K562 (cell line): ENCODE measurements at regions not wholly inside any gene's neighbourhood (a gene's known extent, or its start where the extent isn't known, plus 50 kb on each side); places are given as distances from the start of the nearest gene placed in this dataset.

Source experiments
- ATAC-seq: fragments of 200-7000 bp; cut with Tn5 transposase; 3 replicates; pipeline ENCODE4 v1.9.1; 2020; ENCODE audit warnings: moderate library complexity
- BruUV-seq: library from RNA; stranded (reverse); fragments of 400-500 nt; replicated peaks from 2 replicates; lab custom pipeline; 2021; lab: Mats Ljungman, UMichigan
- CTCF ChIA-PET: fragments of 300-600 bp; formaldehyde crosslinking; extraction: SDS; loops from one replicate; lab custom pipeline; 2021; ENCODE audit warnings: low intra/inter-chr PET ratio; lab: Yijun Ruan, JAX
- POLR2A ChIA-PET: fragments of 300-600, 350-650 bp; sonication (Branson Sonifier 250); formaldehyde crosslinking; extraction: SDS; loops from one replicate; lab custom pipeline; 2021; ENCODE audit warnings: antibody characterized with exemption, inconsistent platforms; lab: Yijun Ruan, JAX
- DNase-seq, 4 experiments: peaks; one replicate each; pipeline versions ENCODE4 v3.0.0 to v3.0.0-alpha.2; 2011 to 2018; ENCODE audit warnings: low spot score in 3 of 4, mixed read lengths in 3 of 4; ENCODE audit errors: extremely low read depth in 1 of 4
- FAIRE-seq: peaks from 2 replicates; lab custom pipeline; 2011; peaks lifted over from hg19 to GRCh38; lab: Jason Lieb, UNC
- H2AFZ ChIP-seq: 2 replicates; pipeline ENCODE4 v1.6.0; 2011; ENCODE audit warnings: low read depth, low read length, control low read depth, inconsistent platforms
- H3K27ac ChIP-seq: fragments of 200-600 bp; 3 replicates; pipeline ENCODE4 v1.8.0; 2011; ENCODE audit warnings: low read depth, mild to moderate bottlenecking, control low read depth, inconsistent platforms, low read length, moderate library complexity, mixed read lengths; ENCODE audit errors: extremely low read depth
- H3K27me3 ChIP-seq, 2 experiments: fragments of 300-600 bp in 1 of 2; 2 replicates in 1 of 2; 3 replicates in 1 of 2; pipeline versions ENCODE4 v1.6.0 to v1.8.0; 2011; ENCODE audit warnings: inconsistent platforms in 2 of 2, low read length in 2 of 2, mild to moderate bottlenecking in 1 of 2, mixed read lengths in 1 of 2, moderate library complexity in 1 of 2; ENCODE audit not compliant: control insufficient read depth in 2 of 2, insufficient read depth in 2 of 2
- H3K36me3 ChIP-seq: fragments of 300-600 bp; 3 replicates; pipeline ENCODE4 v1.8.0; 2011; ENCODE audit warnings: mild to moderate bottlenecking, low read length, inconsistent platforms; ENCODE audit not compliant: control insufficient read depth, insufficient read depth
- H3K4me1 ChIP-seq, 2 experiments: fragments of 200-600 bp in 1 of 2; replicated peaks in 1 of 2; 2 replicates in 1 of 2; 3 replicates in 1 of 2; pipeline versions ENCODE4 v1.5.1 to v1.8.0; 2011; ENCODE audit warnings: inconsistent platforms in 2 of 2, low read length in 2 of 2, mild to moderate bottlenecking in 1 of 2, mixed read lengths in 1 of 2, moderate library complexity in 1 of 2; ENCODE audit not compliant: control insufficient read depth in 2 of 2, insufficient read depth in 2 of 2
- H3K4me2 ChIP-seq: 2 replicates; pipeline ENCODE4 v1.6.1; 2011; ENCODE audit warnings: low read length, control low read depth, inconsistent platforms, mixed read lengths; ENCODE audit not compliant: insufficient read depth
- H3K4me3 ChIP-seq: fragments of 200-600 bp; sonication (generic), shearing (Covaris generic); 2 replicates; pipeline ENCODE4 v1.5.1; 2016; ENCODE audit warnings: control low read depth, inconsistent platforms
- H3K79me2 ChIP-seq: fragments of 200-600 bp; 3 replicates; pipeline ENCODE4 v1.8.0; 2011; ENCODE audit warnings: low read length, inconsistent platforms; ENCODE audit not compliant: control insufficient read depth, insufficient read depth
- H3K9ac ChIP-seq, 2 experiments: 2 replicates each; pipeline versions ENCODE4 v1.6.0 to v1.6.1; 2011; ENCODE audit warnings: low read depth in 2 of 2, low read length in 2 of 2, control low read depth in 1 of 2, inconsistent platforms in 1 of 2, mild to moderate bottlenecking in 1 of 2, mixed read lengths in 1 of 2; ENCODE audit not compliant: insufficient read depth in 1 of 2
- H3K9me1 ChIP-seq: one replicate; pipeline ENCODE4 v1.6.0; 2011; ENCODE audit warnings: inconsistent platforms, mild to moderate bottlenecking, low read length, moderate library complexity; ENCODE audit not compliant: control insufficient read depth, insufficient read depth
- H3K9me3 ChIP-seq: replicated peaks from 2 replicates; pipeline ENCODE4 v1.5.1; 2011; ENCODE audit warnings: low read depth, low read length, inconsistent platforms; ENCODE audit not compliant: control insufficient read depth, insufficient read depth
- H4K20me1 ChIP-seq: replicated peaks from 2 replicates; pipeline ENCODE4 v1.6.1; 2011; ENCODE audit warnings: low read length, inconsistent platforms, mixed read lengths; ENCODE audit not compliant: control insufficient read depth, insufficient read depth
- ATF1 ChIP-seq, 2 experiments: fragments of 450-650 bp in 1 of 2; IDR thresholded peaks; 2 replicates each; pipeline ENCODE4 v1.6.1; 2016; ENCODE audit warnings: missing compliant biosample characterization in 1 of 2, missing genetic modification characterization in 1 of 2
- CBX8 ChIP-seq: fragments of 200-600 bp; sonication (generic); IDR thresholded peaks from 2 replicates; pipeline ENCODE4 v1.6.1; 2012; ENCODE audit warnings: borderline replicate concordance, mixed run types, low read depth, mild to moderate bottlenecking, moderate library complexity, mixed read lengths, low read length, control low read depth, inconsistent platforms; ENCODE audit not compliant: poor library complexity, severe bottlenecking; ENCODE audit errors: extremely low read depth
- COPS2 ChIP-seq: fragments of 450-650 bp; conservative IDR thresholded peaks from 2 replicates; pipeline ENCODE4 v1.6.1; 2016; ENCODE audit warnings: mild to moderate bottlenecking, moderate library complexity
- EHMT2 ChIP-seq: fragments of 450-650 bp; IDR thresholded peaks from 2 replicates; pipeline ENCODE4 v1.6.1; 2018; ENCODE audit warnings: antibody characterized with exemption
- FOSL1 ChIP-seq: fragments of 200-800 bp; sonication (Bioruptor generic); conservative IDR thresholded peaks from 2 replicates; pipeline ENCODE4 v1.6.1; 2016; ENCODE audit warnings: missing genetic modification characterization, missing compliant biosample characterization
- FOXA3 ChIP-seq, 2 experiments: fragments of 450-650 bp in 1 of 2; sonication (generic) in 1 of 2; formaldehyde crosslinking; IDR thresholded peaks in 1 of 2; conservative IDR thresholded peaks in 1 of 2; 2 replicates each; pipeline versions ENCODE4 v1.4.0 to v1.8.0; 2020 to 2022; ENCODE audit warnings: mild to moderate bottlenecking in 2 of 2, missing genetic modification reagents in 1 of 2
- NELFE ChIP-seq: IDR thresholded peaks from 2 replicates; pipeline ENCODE4 v1.6.1; 2011; ENCODE audit warnings: mild to moderate bottlenecking; ENCODE audit not compliant: insufficient read depth, insufficient read length
- SMAD4 ChIP-seq: fragments of 250-450 bp; sonication (Bioruptor Pico); conservative IDR thresholded peaks from 2 replicates; pipeline ENCODE4 v1.8.0; 2021; ENCODE audit warnings: inconsistent platforms, mild to moderate bottlenecking, moderate library complexity
- U2AF1 ChIP-seq: fragments of 200-400 bp; formaldehyde crosslinking; optimal IDR thresholded peaks from 2 replicates; pipeline ENCODE3; 2017; ENCODE audit warnings: mild to moderate bottlenecking, low read depth, low read length, moderate library complexity
- ZNF224 ChIP-seq: sonication (generic); formaldehyde crosslinking; IDR thresholded peaks from 2 replicates; pipeline ENCODE4 v1.8.0; 2022; ENCODE audit warnings: mild to moderate bottlenecking, missing genetic modification reagents
- WGBS: fragments of 100-300 bp; shearing (Covaris generic); methylation state at CpG from one replicate; pipeline ENCODE4 v1.1.6; 2016; ENCODE audit warnings: low coverage, mixed read lengths; ENCODE audit not compliant: insufficient coverage; ENCODE audit errors: missing lambda C conversion rate; 5-methylcytosine and 5-hydroxymethylcytosine counted together
- in situ Hi-C: fragments of 300-500 bp; cut with MboI; formaldehyde crosslinking; loops from 4 replicates; pipeline ENCODE4 v1.15.0; 2018; ENCODE audit warnings: inconsistent platforms, mixed read lengths
- intact Hi-C: fragments of 100-400 bp; cut with micrococcal nuclease; formaldehyde crosslinking; loops from 2 replicates; pipeline ENCODE4 v1.14.2; 2022
- TF ChIP-seq, protein P1 (sequence below): fragments of 450-650 bp; IDR thresholded peaks from 2 replicates; pipeline ENCODE4 v1.6.1; 2016; ENCODE audit warnings: antibody characterized with exemption
- TF ChIP-seq, protein P2 (sequence below): fragments of 450-650 bp; IDR thresholded peaks from 2 replicates; pipeline ENCODE4 v1.6.1; 2016; ENCODE audit warnings: low read depth, mild to moderate bottlenecking, moderate library complexity
- TF ChIP-seq, protein P3 (sequence below): sonication (generic); formaldehyde crosslinking; IDR thresholded peaks from 2 replicates; pipeline ENCODE4 v1.8.1; 2022; ENCODE audit warnings: missing genetic modification reagents
- TF ChIP-seq, protein P4 (sequence below): fragments of 450-650 bp; formaldehyde crosslinking; IDR thresholded peaks from 2 replicates; pipeline ENCODE4 v1.4.0; 2020; ENCODE audit warnings: mild to moderate bottlenecking, mixed read lengths
- TF ChIP-seq, protein P5 (sequence below): fragments of 450-650 bp; IDR thresholded peaks from 2 replicates; pipeline ENCODE4 v1.6.1; 2016; ENCODE audit warnings: borderline replicate concordance

- intact Hi-C loops = no loop called here
- WGBS = 8% methylated on average over 2 of the region's 2 CpGs
- TF ChIP-seq NELFE (no peak), FOXA3 (CRISPR knock-in tag; conservative IDR thresholded peaks at IDR 0.05 in 1 of 2, IDR thresholded peaks at IDR 0.05 in 1 of 2) (no peak), COPS2 (no peak), SMAD4 (CRISPR knock-in tag) (no peak), EHMT2 (no peak), FOSL1 (no peak), CBX8 (no peak), ATF1 (CRISPR knock-in tag; IDR thresholded peaks at IDR 0.05) (no peak), ATF1 (tag; IDR thresholded peaks at IDR 0.05) (no peak), ZNF224 (CRISPR knock-in tag) (no peak), U2AF1 (no peak)
- TF ChIP-seq, protein P1, sequence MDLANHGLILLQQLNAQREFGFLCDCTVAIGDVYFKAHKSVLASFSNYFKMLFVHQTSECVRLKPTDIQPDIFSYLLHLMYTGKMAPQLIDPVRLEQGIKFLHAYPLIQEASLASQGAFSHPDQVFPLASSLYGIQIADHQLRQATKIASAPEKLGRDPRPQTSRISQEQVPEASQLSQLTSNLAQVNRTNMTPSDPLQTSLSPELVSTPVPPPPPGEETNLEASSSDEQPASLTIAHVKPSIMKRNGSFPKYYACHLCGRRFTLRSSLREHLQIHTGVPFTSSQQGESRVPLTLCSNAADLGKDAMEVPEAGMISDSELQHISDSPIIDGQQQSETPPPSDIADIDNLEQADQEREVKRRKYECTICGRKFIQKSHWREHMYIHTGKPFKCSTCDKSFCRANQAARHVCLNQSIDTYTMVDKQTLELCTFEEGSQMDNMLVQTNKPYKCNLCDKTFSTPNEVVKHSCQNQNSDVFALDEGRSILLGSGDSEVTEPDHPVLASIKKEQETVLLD = no peak
- TF ChIP-seq, protein P2, sequence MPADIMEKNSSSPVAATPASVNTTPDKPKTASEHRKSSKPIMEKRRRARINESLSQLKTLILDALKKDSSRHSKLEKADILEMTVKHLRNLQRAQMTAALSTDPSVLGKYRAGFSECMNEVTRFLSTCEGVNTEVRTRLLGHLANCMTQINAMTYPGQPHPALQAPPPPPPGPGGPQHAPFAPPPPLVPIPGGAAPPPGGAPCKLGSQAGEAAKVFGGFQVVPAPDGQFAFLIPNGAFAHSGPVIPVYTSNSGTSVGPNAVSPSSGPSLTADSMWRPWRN = no peak
- TF ChIP-seq, protein P3, sequence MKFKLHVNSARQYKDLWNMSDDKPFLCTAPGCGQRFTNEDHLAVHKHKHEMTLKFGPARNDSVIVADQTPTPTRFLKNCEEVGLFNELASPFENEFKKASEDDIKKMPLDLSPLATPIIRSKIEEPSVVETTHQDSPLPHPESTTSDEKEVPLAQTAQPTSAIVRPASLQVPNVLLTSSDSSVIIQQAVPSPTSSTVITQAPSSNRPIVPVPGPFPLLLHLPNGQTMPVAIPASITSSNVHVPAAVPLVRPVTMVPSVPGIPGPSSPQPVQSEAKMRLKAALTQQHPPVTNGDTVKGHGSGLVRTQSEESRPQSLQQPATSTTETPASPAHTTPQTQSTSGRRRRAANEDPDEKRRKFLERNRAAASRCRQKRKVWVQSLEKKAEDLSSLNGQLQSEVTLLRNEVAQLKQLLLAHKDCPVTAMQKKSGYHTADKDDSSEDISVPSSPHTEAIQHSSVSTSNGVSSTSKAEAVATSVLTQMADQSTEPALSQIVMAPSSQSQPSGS (CRISPR knock-in tag) = no peak
- TF ChIP-seq, protein P4, sequence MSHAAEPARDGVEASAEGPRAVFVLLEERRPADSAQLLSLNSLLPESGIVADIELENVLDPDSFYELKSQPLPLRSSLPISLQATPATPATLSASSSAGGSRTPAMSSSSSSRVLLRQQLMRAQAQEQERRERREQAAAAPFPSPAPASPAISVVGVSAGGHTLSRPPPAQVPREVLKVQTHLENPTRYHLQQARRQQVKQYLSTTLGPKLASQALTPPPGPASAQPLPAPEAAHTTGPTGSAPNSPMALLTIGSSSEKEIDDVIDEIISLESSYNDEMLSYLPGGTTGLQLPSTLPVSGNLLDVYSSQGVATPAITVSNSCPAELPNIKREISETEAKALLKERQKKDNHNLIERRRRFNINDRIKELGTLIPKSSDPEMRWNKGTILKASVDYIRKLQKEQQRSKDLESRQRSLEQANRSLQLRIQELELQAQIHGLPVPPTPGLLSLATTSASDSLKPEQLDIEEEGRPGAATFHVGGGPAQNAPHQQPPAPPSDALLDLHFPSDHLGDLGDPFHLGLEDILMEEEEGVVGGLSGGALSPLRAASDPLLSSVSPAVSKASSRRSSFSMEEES = no peak
- TF ChIP-seq, protein P5, sequence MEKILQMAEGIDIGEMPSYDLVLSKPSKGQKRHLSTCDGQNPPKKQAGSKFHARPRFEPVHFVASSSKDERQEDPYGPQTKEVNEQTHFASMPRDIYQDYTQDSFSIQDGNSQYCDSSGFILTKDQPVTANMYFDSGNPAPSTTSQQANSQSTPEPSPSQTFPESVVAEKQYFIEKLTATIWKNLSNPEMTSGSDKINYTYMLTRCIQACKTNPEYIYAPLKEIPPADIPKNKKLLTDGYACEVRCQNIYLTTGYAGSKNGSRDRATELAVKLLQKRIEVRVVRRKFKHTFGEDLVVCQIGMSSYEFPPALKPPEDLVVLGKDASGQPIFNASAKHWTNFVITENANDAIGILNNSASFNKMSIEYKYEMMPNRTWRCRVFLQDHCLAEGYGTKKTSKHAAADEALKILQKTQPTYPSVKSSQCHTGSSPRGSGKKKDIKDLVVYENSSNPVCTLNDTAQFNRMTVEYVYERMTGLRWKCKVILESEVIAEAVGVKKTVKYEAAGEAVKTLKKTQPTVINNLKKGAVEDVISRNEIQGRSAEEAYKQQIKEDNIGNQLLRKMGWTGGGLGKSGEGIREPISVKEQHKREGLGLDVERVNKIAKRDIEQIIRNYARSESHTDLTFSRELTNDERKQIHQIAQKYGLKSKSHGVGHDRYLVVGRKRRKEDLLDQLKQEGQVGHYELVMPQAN = no peak
Measured at GRCh38 chr6:1022719-1023118, 289.2 kb upstream of the FOXQ1 start.

More at GRCh38 chr6:1022719-1023118, 289.2 kb upstream of the FOXQ1 start:
- no peaks in the 10 kb centered on the region for H3K4me1 ChIP-seq
- ChIA-PET POLR2A (no interaction called here), CTCF (no interaction called here)
- no peaks in the 10 kb centered on the region for H3K79me2 ChIP-seq
- no peak for DNase-seq
- H3K9me3 ChIP-seq = no peaks in the 10 kb centered on the region
- H2AFZ ChIP-seq = no peak overlapping the region
- H3K9me1 ChIP-seq = no peaks in the 10 kb centered on the region
- no TSS peak for BruUV-seq
- H3K9ac ChIP-seq = no peak overlapping the region
- H3K4me2 ChIP-seq = no peak overlapping the region
- no peaks in the 10 kb centered on the region for H3K36me3 ChIP-seq
- H3K4me3 ChIP-seq = no peak overlapping the region
- H3K27ac ChIP-seq = no peak overlapping the region
- ATAC-seq = no peak
- in situ Hi-C loops = no loop called here
- no peak for FAIRE-seq
- peaks cover 0 to 27% of the 10 kb centered on the region in 2 experiments; a peak in 4 of 5 replicates for H3K27me3 ChIP-seq
- no peaks in the 10 kb centered on the region for H4K20me1 ChIP-seq
